Loucy (cell line): ENCODE measurements at regions not wholly inside any gene's neighbourhood (a gene's known extent, or its start where the extent isn't known, plus 50 kb on each side); places are given as distances from the start of the nearest gene placed in this dataset.

Experiments
- H2AFZ ChIP-seq: fragments of 200-600 bp; sonication (generic); 2 replicates; pipeline ENCODE4 v1.6.0; 2016; ENCODE audit warnings: antibody characterized with exemption, mild to moderate bottlenecking, low read length, moderate library complexity
- H3F3A ChIP-seq: fragments of 200-600 bp; 2 replicates; pipeline ENCODE4 v1.6.0; 2016; ENCODE audit warnings: antibody characterized with exemption, low read depth, mild to moderate bottlenecking
- H3K27me3 ChIP-seq: fragments of 200-600 bp; sonication (generic); 2 replicates; pipeline ENCODE4 v1.6.1; 2014; ENCODE audit warnings: low read length, mild to moderate bottlenecking; ENCODE audit not compliant: insufficient read depth, poor library complexity, severe bottlenecking
- H3K36me3 ChIP-seq: fragments of 200-600 bp; sonication (generic); 2 replicates; pipeline ENCODE4 v1.6.1; 2016; ENCODE audit warnings: low read length; ENCODE audit not compliant: insufficient read depth
- H3K4me1 ChIP-seq: fragments of 200-600 bp; sonication (generic); 2 replicates; pipeline ENCODE4 v1.5.1; 2014; ENCODE audit warnings: low read length, mild to moderate bottlenecking; ENCODE audit not compliant: insufficient read depth, poor library complexity, severe bottlenecking
- H3K4me2 ChIP-seq: fragments of 200-600 bp; sonication (generic); 2 replicates; pipeline ENCODE4 v1.6.0; 2014; ENCODE audit warnings: antibody characterized with exemption, low read length, low read depth, mild to moderate bottlenecking; ENCODE audit not compliant: poor library complexity, severe bottlenecking
- H3K4me3 ChIP-seq: fragments of 200-600 bp; sonication (generic); 2 replicates; pipeline ENCODE4 v1.5.1; 2014; ENCODE audit warnings: low read length, mild to moderate bottlenecking, mixed read lengths; ENCODE audit not compliant: poor library complexity, severe bottlenecking
- H3K79me2 ChIP-seq: fragments of 200-600 bp; sonication (generic); 2 replicates; pipeline ENCODE4 v1.6.1; 2014; ENCODE audit warnings: low read length; ENCODE audit not compliant: insufficient read depth
- H3K9ac ChIP-seq: fragments of 200-600 bp; sonication (generic); 2 replicates; pipeline ENCODE4 v1.6.0; 2014; ENCODE audit warnings: mild to moderate bottlenecking, low read depth, low read length, moderate library complexity; ENCODE audit not compliant: poor library complexity, severe bottlenecking
- H3K9me2 ChIP-seq: fragments of 200-600 bp; sonication (generic); replicated peaks from 2 replicates; pipeline ENCODE4 v1.6.1; 2016; ENCODE audit warnings: low read depth, low read length, mixed read lengths
- H3K9me3 ChIP-seq: fragments of 200-600 bp; sonication (generic); 2 replicates; pipeline ENCODE4 v1.6.1; 2014; ENCODE audit warnings: mild to moderate bottlenecking, antibody characterized with exemption, low read length, low read depth; ENCODE audit not compliant: insufficient read depth
- H4K20me1 ChIP-seq: fragments of 200-600 bp; sonication (generic); 2 replicates; pipeline ENCODE4 v1.6.0; 2014; ENCODE audit warnings: antibody characterized with exemption, low read length, mild to moderate bottlenecking; ENCODE audit not compliant: insufficient read depth, poor library complexity, severe bottlenecking
- CTCF ChIP-seq: fragments of 200-600 bp; sonication (generic); conservative IDR thresholded peaks from 2 replicates; pipeline ENCODE4 v1.5.1; 2014; ENCODE audit warnings: mild to moderate bottlenecking, antibody characterized with exemption, low read length
- EZH2phosphoT487 ChIP-seq: fragments of 200-600 bp; IDR thresholded peaks from 2 replicates; pipeline ENCODE4 v1.6.1; 2018; ENCODE audit warnings: antibody characterized with exemption, mild to moderate bottlenecking, moderate library complexity, borderline replicate concordance

GRCh38 chr3:166422556-166422955, 585.3 kb upstream of the BCHE start:
- H3K4me2 ChIP-seq, result no peak overlapping the region
- TF ChIP-seq CTCF (no peak), EZH2phosphoT487 (no peak)
- H3K9ac ChIP-seq, result no peak overlapping the region
- no peaks in the 10 kb centered on the region for H3K36me3 ChIP-seq
- H3K79me2 ChIP-seq, result no peaks in the 10 kb centered on the region
- no peaks in the 10 kb centered on the region for H3K9me2 ChIP-seq
- no peaks in the 10 kb centered on the region for H4K20me1 ChIP-seq
- no peak overlapping the region for H2AFZ ChIP-seq
- no peaks in the 10 kb centered on the region for H3K9me3 ChIP-seq
- H3K4me3 ChIP-seq, result no peak overlapping the region
- H3K4me1 ChIP-seq, result no peaks in the 10 kb centered on the region
- no peaks in the 10 kb centered on the region for H3K27me3 ChIP-seq
- no peaks in the 10 kb centered on the region for H3F3A ChIP-seq

- no peak overlapping the region for H3K4me2 ChIP-seq
- H3K27me3 ChIP-seq, result no peaks in the 10 kb centered on the region
- H2AFZ ChIP-seq, result no peak overlapping the region
- TF ChIP-seq CTCF (no peak), EZH2phosphoT487 (no peak)
- no peaks in the 10 kb centered on the region for H4K20me1 ChIP-seq
- no peaks in the 10 kb centered on the region for H3F3A ChIP-seq
- H3K9me3 ChIP-seq, result no peaks in the 10 kb centered on the region
- H3K4me3 ChIP-seq, result no peak overlapping the region
- H3K9me2 ChIP-seq, result no peaks in the 10 kb centered on the region
- H3K4me1 ChIP-seq, result no peaks in the 10 kb centered on the region
- no peak overlapping the region for H3K9ac ChIP-seq
- H3K36me3 ChIP-seq, result no peaks in the 10 kb centered on the region
- no peaks in the 10 kb centered on the region for H3K79me2 ChIP-seq
Observed at GRCh38 chr3:166420071-166420470, 582.8 kb upstream of the BCHE start.

- Histone ChIP-seq H3K79me2 (no peaks in the 10 kb centered on the region), H3K4me3 (no peak overlapping the region), H2AFZ (no peak overlapping the region), H3K27me3 (no peaks in the 10 kb centered on the region), H3F3A (no peaks in the 10 kb centered on the region), H3K4me1 (no peaks in the 10 kb centered on the region), H3K9me2 (no peaks in the 10 kb centered on the region), H3K9me3 (no peaks in the 10 kb centered on the region), H4K20me1 (no peaks in the 10 kb centered on the region), H3K36me3 (no peaks in the 10 kb centered on the region), H3K4me2 (no peak overlapping the region), H3K9ac (no peak overlapping the region)
- TF ChIP-seq CTCF (no peak), EZH2phosphoT487 (no peak)
Observed at GRCh38 chr3:166405896-166406295, 568.7 kb upstream of the BCHE start.
